Fibroblast of villous mesenchyme (primary cell): ENCODE measurements at regions not wholly inside any gene's neighbourhood (a gene's known extent, or its start where the extent isn't known, plus 50 kb on each side); places are given as distances from the start of the nearest gene placed in this dataset.
"Not testable (repeated sequence)": the region's sequence is repeated elsewhere in the genome, so short reads cannot be mapped to it uniquely, and the experiment has no call there.

ENCODE experiments used
- DNase-seq: peaks from one replicate; pipeline ENCODE4 v3.0.0-alpha.2; 2010; ENCODE audit warnings: low read depth
- H3K4me3 ChIP-seq: 2 replicates; pipeline ENCODE4 v1.5.1; 2011; ENCODE audit warnings: low read depth, mild to moderate bottlenecking, low read length
- TF ChIP-seq, protein P1 (sequence below): IDR thresholded peaks from 2 replicates; pipeline ENCODE4 v1.5.1; 2012; ENCODE audit warnings: low read depth, mild to moderate bottlenecking, low read length; ENCODE audit not compliant: insufficient read depth

DNA sequence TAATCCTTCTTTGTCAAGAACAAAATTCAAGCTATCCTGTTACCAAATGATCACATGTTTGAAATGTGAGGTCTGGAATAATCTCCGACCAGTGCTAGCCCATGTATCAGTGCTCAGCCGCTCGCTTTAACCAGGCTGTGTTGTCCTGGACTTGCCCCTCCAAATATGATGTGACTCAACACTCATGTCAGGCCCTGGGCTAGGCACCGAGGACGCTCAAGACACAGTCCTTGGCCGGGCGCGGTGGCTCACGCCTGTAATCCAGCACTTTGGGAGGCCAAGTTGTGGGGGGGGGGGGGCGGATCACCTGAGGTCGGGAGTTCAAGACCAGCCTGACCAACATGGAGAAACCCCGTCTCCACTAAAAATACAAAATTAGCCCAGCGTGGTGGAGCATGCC, 54.1 kb upstream of the WNT7B start:
- no peak for DNase-seq
- TF ChIP-seq, protein P1, sequence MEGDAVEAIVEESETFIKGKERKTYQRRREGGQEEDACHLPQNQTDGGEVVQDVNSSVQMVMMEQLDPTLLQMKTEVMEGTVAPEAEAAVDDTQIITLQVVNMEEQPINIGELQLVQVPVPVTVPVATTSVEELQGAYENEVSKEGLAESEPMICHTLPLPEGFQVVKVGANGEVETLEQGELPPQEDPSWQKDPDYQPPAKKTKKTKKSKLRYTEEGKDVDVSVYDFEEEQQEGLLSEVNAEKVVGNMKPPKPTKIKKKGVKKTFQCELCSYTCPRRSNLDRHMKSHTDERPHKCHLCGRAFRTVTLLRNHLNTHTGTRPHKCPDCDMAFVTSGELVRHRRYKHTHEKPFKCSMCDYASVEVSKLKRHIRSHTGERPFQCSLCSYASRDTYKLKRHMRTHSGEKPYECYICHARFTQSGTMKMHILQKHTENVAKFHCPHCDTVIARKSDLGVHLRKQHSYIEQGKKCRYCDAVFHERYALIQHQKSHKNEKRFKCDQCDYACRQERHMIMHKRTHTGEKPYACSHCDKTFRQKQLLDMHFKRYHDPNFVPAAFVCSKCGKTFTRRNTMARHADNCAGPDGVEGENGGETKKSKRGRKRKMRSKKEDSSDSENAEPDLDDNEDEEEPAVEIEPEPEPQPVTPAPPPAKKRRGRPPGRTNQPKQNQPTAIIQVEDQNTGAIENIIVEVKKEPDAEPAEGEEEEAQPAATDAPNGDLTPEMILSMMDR: no peak
- H3K4me3 ChIP-seq: no peak overlapping the region

DNA sequence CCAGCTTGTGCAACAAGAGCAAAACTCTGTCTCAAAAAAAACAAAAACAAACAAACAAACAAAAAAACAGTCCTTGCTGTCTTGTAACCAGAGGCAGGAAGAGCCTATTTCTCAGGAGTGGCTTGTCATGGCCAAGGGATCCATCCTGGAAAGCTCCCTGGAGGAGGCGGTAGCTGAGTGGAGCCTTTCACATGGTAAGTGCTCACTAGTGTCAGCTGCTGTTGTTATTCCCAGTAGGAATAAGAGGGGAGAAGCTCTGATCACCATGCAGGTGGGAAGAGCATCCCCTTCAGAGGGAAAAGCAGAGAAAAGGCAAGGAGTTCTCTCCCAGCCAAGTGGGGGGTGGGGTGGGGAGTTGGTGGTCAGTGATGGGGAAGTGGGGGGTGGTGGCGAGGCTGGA, 54.6 kb upstream of the WNT7B start:
- no peak overlapping the region for H3K4me3 ChIP-seq
- TF ChIP-seq, protein P1: no peak
- no peak for DNase-seq

DNA sequence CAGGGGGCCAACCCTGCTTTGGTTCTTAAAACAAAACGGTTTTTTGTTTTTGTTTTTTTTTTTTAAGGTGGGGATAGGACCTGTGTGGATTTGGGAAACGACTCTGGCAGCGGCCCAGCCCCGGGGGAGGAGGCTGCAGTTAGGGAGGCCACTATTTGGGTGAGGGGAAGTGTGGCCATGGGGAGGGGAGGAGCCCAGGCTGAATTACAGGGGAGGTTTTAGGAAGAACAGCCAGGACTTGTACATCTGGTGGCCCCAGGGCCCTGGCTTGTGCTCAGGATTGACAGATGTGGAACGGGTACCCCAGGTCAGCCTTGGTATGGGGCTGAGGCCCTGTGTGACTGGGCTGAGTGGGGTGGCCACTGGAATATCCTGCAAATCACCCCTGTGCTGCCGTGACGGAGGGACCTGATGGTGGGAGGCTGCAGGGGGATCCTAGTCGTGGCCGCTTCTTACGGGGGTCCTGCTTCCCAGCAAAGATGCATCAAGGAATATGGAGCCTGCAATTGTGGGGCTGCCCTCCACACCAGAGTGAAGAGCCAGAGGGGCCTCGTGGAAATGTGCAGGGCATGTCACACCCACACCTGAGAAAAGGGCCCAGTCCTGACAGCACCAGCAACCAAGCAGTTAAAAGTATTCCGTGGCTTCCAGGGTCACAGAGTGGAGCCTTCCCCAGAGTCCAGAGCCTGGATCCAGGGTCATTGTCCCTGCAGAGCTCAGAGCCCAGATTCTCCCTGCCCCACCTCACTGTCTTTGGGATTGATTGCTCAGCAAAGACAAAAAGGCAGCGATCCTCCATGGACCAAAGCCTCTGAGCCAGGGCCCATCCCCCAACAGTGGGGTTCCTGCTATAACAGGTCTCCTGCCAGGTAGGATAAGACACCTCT, 55.2 kb upstream of the WNT7B start:
- no peak for DNase-seq
- no peak overlapping the region for H3K4me3 ChIP-seq
- TF ChIP-seq, protein P1: no peak

DNA sequence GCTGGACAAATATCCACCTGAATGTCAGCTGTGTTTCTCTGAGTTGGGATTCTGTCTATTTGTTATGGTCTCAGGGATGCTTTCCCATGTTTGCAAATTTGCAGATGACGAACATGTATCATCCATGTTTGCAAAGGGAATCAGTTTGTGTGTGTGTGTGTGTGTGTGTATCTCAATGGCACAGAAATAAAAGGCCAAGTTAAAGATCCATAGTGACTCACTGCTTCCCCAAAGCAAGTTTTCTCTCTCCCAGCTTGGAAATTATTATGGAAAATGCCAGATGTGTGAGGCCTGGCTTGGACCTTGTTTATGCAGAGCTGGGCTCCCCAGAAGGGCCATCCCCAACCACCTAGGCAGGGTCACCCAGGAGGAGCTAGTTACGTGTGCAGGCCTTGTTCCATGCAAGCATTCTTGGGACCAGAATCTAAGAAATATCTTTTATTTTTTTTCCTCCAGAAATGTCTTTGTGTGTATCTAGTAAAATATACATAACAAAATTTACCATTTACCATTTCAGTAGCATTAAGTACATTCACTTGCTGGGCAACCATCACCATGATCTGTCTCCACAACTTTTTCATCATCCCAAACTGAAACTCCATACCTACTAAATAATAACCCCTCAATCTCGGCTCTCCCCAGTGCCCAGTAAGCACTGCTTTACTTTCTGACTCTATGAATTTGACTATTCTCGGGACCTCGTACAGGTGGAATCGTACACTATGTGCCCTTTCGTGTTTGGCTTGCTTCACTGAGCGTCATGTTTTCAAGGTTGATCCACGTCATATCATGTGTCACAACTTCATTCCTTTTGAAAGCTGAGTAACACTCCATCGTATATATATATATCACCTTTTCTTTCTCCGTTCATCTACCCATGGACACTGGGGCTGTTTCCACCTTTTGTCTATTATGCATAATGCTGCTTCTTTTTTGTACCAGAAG, 56.6 kb upstream of the WNT7B start:
- TF ChIP-seq, protein P1: no peak
- DNase-seq: peak; percentile 51
- no peak overlapping the region for H3K4me3 ChIP-seq

DNA sequence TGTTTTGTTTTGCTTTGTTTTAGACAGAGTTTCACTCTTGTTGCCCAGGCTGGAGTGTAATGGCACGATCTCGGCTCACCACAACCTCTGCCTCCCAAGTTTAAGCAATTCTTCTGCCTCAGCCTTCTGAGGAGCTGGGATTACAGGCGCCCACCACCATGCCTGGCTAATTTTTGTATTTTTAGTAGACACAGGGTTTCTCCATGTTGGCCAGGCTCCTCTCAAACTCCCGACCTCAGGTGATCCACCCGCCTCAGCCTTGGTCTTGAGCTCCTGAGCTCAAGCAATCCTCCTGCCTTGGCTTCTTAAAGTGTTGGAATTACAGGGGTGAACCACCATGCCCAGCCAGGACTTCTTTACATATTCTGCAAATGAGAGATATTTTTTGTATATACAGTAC, 57.5 kb upstream of the WNT7B start:
- not testable (repeated sequence) for H3K4me3 ChIP-seq, DNase-seq

DNA sequence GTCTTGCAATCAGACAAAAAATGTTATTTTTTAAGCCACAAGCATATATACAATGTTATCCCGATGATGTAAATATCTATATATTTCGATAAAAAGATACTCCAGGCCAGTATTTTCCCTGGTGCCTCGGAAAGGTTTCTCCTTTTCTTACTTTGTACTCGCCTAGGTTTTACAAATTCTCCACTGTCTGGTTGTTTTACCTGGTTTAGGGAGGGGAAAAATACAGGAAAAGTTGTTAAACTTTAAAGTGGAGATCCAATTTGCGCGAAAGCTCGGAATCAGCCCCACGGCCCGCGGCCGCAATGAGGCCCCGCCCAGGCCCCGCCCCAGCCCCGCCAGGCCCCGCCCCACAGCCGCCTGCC, 58.4 kb upstream of the WNT7B start:
- H3K4me3 ChIP-seq: peak overlapping the region; percentile 66
- TF ChIP-seq, protein P1: no peak

More for the DNA sequence above, 58.4 kb upstream of the WNT7B start:
- no peak for DNase-seq
